ENCODE measurements at regions not wholly inside any gene's neighbourhood (a gene's known extent, or its start where the extent isn't known, plus 50 kb on each side); places are given as distances from the start of the nearest gene placed in this dataset.

- TF ChIP-seq CTCF (conservative IDR thresholded peaks at IDR 0.05 in 1 of 2, IDR thresholded peaks at IDR 0.05 in 1 of 2; ENCODE audit: low read depth in 1 of 2, low read length in 2 of 2), result no peak
- no peak for TF ChIP-seq EZH2 (IDR thresholded peaks at IDR 0.05; ENCODE audit: low read length, missing control alignments)
These were observed 114.8 kb downstream of the SNAPC1 start for GRCh38 chr14:61877035-61877390.

Measured in fibroblast of lung (primary cell).